Endothelial cell of umbilical vein (primary cell): ENCODE measurements at regions not wholly inside any gene's neighbourhood (a gene's known extent, or its start where the extent isn't known, plus 50 kb on each side); places are given as distances from the start of the nearest gene placed in this dataset.

Source experiments
- BruUV-seq: library from RNA; stranded (reverse); fragments of 400-500 nt; replicated peaks from 2 replicates; lab custom pipeline; 2021; lab: Mats Ljungman, UMichigan
- CTCF ChIA-PET: fragments of 300-600, 350-600 bp; sonication (Branson Sonifier 250); formaldehyde crosslinking; loops from one replicate; lab custom pipeline; 2021; ENCODE audit warnings: antibody characterized with exemption, inconsistent platforms; lab: Charles Lee
- POLR2A ChIA-PET: fragments of 300-600, 350-600 bp; sonication (Branson Sonifier 250); formaldehyde crosslinking; loops from one replicate; lab custom pipeline; 2021; ENCODE audit warnings: antibody characterized with exemption, inconsistent platforms; lab: Charles Lee
- DNase-seq: peaks from one replicate; pipeline ENCODE4 v3.0.0-alpha.2; 2011; ENCODE audit warnings: low read depth, low spot score
- FAIRE-seq: peaks from 2 replicates; lab custom pipeline; 2011; peaks lifted over from hg19 to GRCh38; lab: Jason Lieb, UNC
- H2AFZ ChIP-seq: 2 replicates; pipeline ENCODE4 v1.6.0; 2012; ENCODE audit warnings: low read depth, low read length, control low read depth, inconsistent platforms
- H3K27ac ChIP-seq: 2 replicates; pipeline ENCODE4 v1.5.1; 2011; ENCODE audit warnings: low read depth, mild to moderate bottlenecking, control low read depth, low read length, moderate library complexity; ENCODE audit not compliant: insufficient read depth
- H3K27me3 ChIP-seq, 2 experiments: 2 replicates each; pipeline versions ENCODE4 v1.6.0 to v1.6.1; 2011; ENCODE audit warnings: low read length in 2 of 2, mixed read lengths in 1 of 2; ENCODE audit not compliant: control insufficient read depth in 2 of 2, insufficient read depth in 2 of 2
- H3K36me3 ChIP-seq, 2 experiments: 2 replicates in 1 of 2; 3 replicates in 1 of 2; pipeline ENCODE4 v1.5.1; 2011; ENCODE audit warnings: low read length in 2 of 2, mild to moderate bottlenecking in 1 of 2, moderate library complexity in 1 of 2; ENCODE audit not compliant: control insufficient read depth in 2 of 2, insufficient read depth in 2 of 2; ENCODE audit errors: extremely low read depth in 1 of 2
- H3K4me1 ChIP-seq: 3 replicates; pipeline ENCODE4 v1.5.1; 2011; ENCODE audit warnings: mild to moderate bottlenecking, low read length; ENCODE audit not compliant: control insufficient read depth, insufficient read depth; ENCODE audit errors: extremely low read depth
- H3K4me2 ChIP-seq: 2 replicates; pipeline ENCODE4 v1.6.1; 2011; ENCODE audit warnings: low read length, control low read depth, mixed read lengths; ENCODE audit not compliant: insufficient read depth
- H3K4me3 ChIP-seq, 3 experiments: fragments of 200-600 bp in 1 of 3; sonication (generic), shearing (Covaris generic) in 1 of 3; replicated peaks in 1 of 3; 2 replicates each; pipeline ENCODE4 v1.5.1; 2011 to 2016; ENCODE audit warnings: control low read depth in 3 of 3, low read length in 3 of 3, mild to moderate bottlenecking in 2 of 3, inconsistent platforms in 1 of 3, low read depth in 1 of 3, moderate library complexity in 1 of 3; ENCODE audit not compliant: insufficient read depth in 1 of 3
- H3K79me2 ChIP-seq: 2 replicates; pipeline ENCODE4 v1.6.0; 2012; ENCODE audit warnings: low read length, inconsistent platforms; ENCODE audit not compliant: control insufficient read depth, insufficient read depth
- H3K9ac ChIP-seq: replicated peaks from 2 replicates; pipeline ENCODE3; 2011; ENCODE audit warnings: low read length, control low read depth; ENCODE audit not compliant: insufficient read depth; ENCODE audit errors: extremely low read depth
- H3K9me1 ChIP-seq: replicated peaks from 3 replicates; pipeline ENCODE4 v1.6.0; 2011; ENCODE audit warnings: mild to moderate bottlenecking, low read length; ENCODE audit not compliant: control insufficient read depth, insufficient read depth; ENCODE audit errors: extremely low read depth
- H3K9me3 ChIP-seq: replicated peaks from 2 replicates; pipeline ENCODE4 v1.5.1; 2012; ENCODE audit warnings: low read length, inconsistent platforms; ENCODE audit not compliant: control insufficient read depth, insufficient read depth
- H4K20me1 ChIP-seq: replicated peaks from 2 replicates; pipeline ENCODE3; 2011; ENCODE audit warnings: mild to moderate bottlenecking, low read length; ENCODE audit not compliant: control insufficient read depth, insufficient read depth; ENCODE audit errors: extremely low read depth
- CTCF ChIP-seq, 2 donors: IDR thresholded peaks; 1 replicate in 1 of 2; 2 replicates in 1 of 2; pipeline ENCODE4 v1.5.1; 2011; ENCODE audit warnings: low read length in 2 of 2, mild to moderate bottlenecking in 2 of 2, moderate library complexity in 2 of 2, control low read depth in 1 of 2, inconsistent platforms in 1 of 2, low read depth in 1 of 2; ENCODE audit not compliant: insufficient read depth in 1 of 2; ENCODE audit errors: extremely low read depth in 1 of 2
- EZH2 ChIP-seq: IDR thresholded peaks from 2 replicates; pipeline ENCODE4 v1.6.1; 2012; ENCODE audit warnings: borderline replicate concordance, low read depth, mild to moderate bottlenecking, moderate library complexity, low read length, inconsistent platforms; ENCODE audit not compliant: severe bottlenecking
- FOS ChIP-seq: IDR thresholded peaks from 2 replicates; pipeline ENCODE4 v1.6.1; 2011; ENCODE audit warnings: mild to moderate bottlenecking, low read length, moderate library complexity, borderline replicate concordance; ENCODE audit not compliant: insufficient read depth
- GATA2 ChIP-seq: IDR thresholded peaks from 2 replicates; pipeline ENCODE4 v1.7.0; 2011; ENCODE audit warnings: low read depth, mild to moderate bottlenecking, moderate library complexity, mixed read lengths, low read length; ENCODE audit not compliant: insufficient read length, insufficient read depth
- JUN ChIP-seq: IDR thresholded peaks from 2 replicates; pipeline ENCODE4 v1.6.1; 2011; ENCODE audit warnings: borderline replicate concordance, low read depth; ENCODE audit not compliant: insufficient read length, insufficient read depth
- MYC ChIP-seq: IDR thresholded peaks from one replicate; pipeline ENCODE4 v1.6.1; 2011; ENCODE audit warnings: mild to moderate bottlenecking, low read depth, low read length
- dilution Hi-C: fragments of 300-500 bp; cut with MboI; formaldehyde crosslinking; loops from one replicate; pipeline ENCODE4 v1.15.0; 2019; ENCODE audit warnings: low sequenced_read_pairs; ENCODE audit not compliant: extremely low pct_ligation_motif_present
- intact Hi-C: fragments of 100-400 bp; cut with micrococcal nuclease; formaldehyde crosslinking; loops from one replicate; pipeline ENCODE4 v1.10.0; 2022

- H4K20me1 ChIP-seq: no peaks in the 10 kb centered on the region
- no peak overlapping the region for H3K27ac ChIP-seq
- FAIRE-seq: no peak
- no peaks in the 10 kb centered on the region for H3K27me3 ChIP-seq
- intact Hi-C loops: no loop called here
- H2AFZ ChIP-seq: no peak overlapping the region
- BruUV-seq: no TSS peak
- H3K79me2 ChIP-seq: no peaks in the 10 kb centered on the region
- H3K9ac ChIP-seq: no peak overlapping the region
- no peaks in the 10 kb centered on the region for H3K9me3 ChIP-seq
- no peak overlapping the region for H3K4me2 ChIP-seq
- H3K9me1 ChIP-seq: no peaks in the 10 kb centered on the region
- no peak for TF ChIP-seq EZH2
- no peak for TF ChIP-seq FOS
- TF ChIP-seq JUN: no peak
- no peak for TF ChIP-seq CTCF (IDR thresholded peaks at IDR 0.05; ENCODE audit: extremely low read depth in 1 of 2, insufficient read depth in 1 of 2, low read depth in 1 of 2, low read length in 2 of 2)
- TF ChIP-seq MYC: no peak
- no peak overlapping the region for H3K4me3 ChIP-seq
- ChIA-PET POLR2A (no interaction called here), CTCF (no interaction called here)
- dilution Hi-C loops: no loop called here
- H3K36me3 ChIP-seq: no peaks in the 10 kb centered on the region
- DNase-seq: no peak
- H3K4me1 ChIP-seq: no peaks in the 10 kb centered on the region
These were observed 679.2 kb downstream of the NYAP2 start for GRCh38 chr2:226078666-226079065.

DNA sequence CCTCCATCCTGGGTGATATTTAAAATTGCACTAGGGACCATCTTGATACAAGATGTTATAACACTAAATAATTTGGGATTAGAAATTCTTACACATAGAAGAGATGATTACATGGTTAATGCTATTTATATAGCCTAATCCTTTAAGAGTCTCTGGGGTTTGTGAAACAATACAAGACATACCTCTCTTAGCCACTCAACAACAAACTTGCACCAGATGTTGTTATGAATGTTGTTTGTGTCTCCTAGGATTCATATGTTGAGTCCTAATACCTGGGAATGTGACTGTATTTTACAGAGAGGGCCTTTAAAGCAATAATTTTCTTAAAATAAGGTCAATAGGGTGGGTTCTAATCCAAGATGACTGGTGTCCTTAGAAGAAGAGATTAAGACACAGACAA, 678.3 kb downstream of the NYAP2 start:
- H3K9me3 ChIP-seq: no peaks in the 10 kb centered on the region
- H3K4me3 ChIP-seq: no peak overlapping the region
- dilution Hi-C loops: no loop called here
- H3K27me3 ChIP-seq: no peaks in the 10 kb centered on the region
- H3K4me1 ChIP-seq: no peaks in the 10 kb centered on the region
- no peak for TF ChIP-seq FOS
- TF ChIP-seq GATA2: no peak
- no peak for TF ChIP-seq JUN
- intact Hi-C loops: no loop called here
- no peak overlapping the region for H3K27ac ChIP-seq
- no TSS peak for BruUV-seq
- no peaks in the 10 kb centered on the region for H4K20me1 ChIP-seq
- ChIA-PET POLR2A (no interaction called here), CTCF (no interaction called here)
- H3K9ac ChIP-seq: no peak overlapping the region
- no peaks in the 10 kb centered on the region for H3K79me2 ChIP-seq
- H2AFZ ChIP-seq: no peak overlapping the region
- no peak for DNase-seq
- no peak overlapping the region for H3K4me2 ChIP-seq
- no peaks in the 10 kb centered on the region for H3K9me1 ChIP-seq
- FAIRE-seq: no peak
- H3K36me3 ChIP-seq: no peaks in the 10 kb centered on the region
